Astrocyte of the cerebellum (primary cell): ENCODE measurements at regions not wholly inside any gene's neighbourhood (a gene's known extent, or its start where the extent isn't known, plus 50 kb on each side); places are given as distances from the start of the nearest gene placed in this dataset.

Experiments used
- DNase-seq: peaks from one replicate; pipeline ENCODE4 v3.0.0-alpha.2; 2011; ENCODE audit warnings: low read depth
- H3K4me3 ChIP-seq: 2 replicates; pipeline ENCODE4 v1.5.1; 2011; ENCODE audit warnings: mild to moderate bottlenecking, low read depth, low read length, moderate library complexity
- CTCF ChIP-seq: IDR thresholded peaks from 2 replicates; pipeline ENCODE4 v1.5.1; 2012; ENCODE audit warnings: low read length, low read depth, moderate library complexity, mild to moderate bottlenecking; ENCODE audit errors: missing control alignments
- in situ Hi-C: cut with HindIII; loops from 2 replicates; pipeline ENCODE4 v1.10.0; 2017; ENCODE audit warnings: low sequenced_read_pairs

- TF ChIP-seq CTCF: no peak
- in situ Hi-C loops: no loop called here
- no peak overlapping the region for H3K4me3 ChIP-seq
- DNase-seq: no peak
Measured at GRCh38 chr10:55822096-55822495, 539.0 kb downstream of the ZWINT start.

GRCh38 chr10:55820478-55820877, 540.6 kb downstream of the ZWINT start:
- in situ Hi-C loops: no loop called here
- H3K4me3 ChIP-seq: no peak overlapping the region
- no peak for TF ChIP-seq CTCF
- DNase-seq: no peak

- DNase-seq: no peak
- in situ Hi-C loops: no loop called here
- no peak overlapping the region for H3K4me3 ChIP-seq
- no peak for TF ChIP-seq CTCF
Measured at GRCh38 chr10:55820071-55820470, 541.0 kb downstream of the ZWINT start.

- no peak for DNase-seq
- no peak for TF ChIP-seq CTCF
- H3K4me3 ChIP-seq: no peak overlapping the region
- in situ Hi-C loops: no loop called here
Measured at GRCh38 chr10:55813451-55814170, 547.4 kb downstream of the ZWINT start.

GRCh38 chr10:55803055-55803454, 558.0 kb downstream of the ZWINT start:
- in situ Hi-C loops: no loop called here
- DNase-seq: no peak
- no peak overlapping the region for H3K4me3 ChIP-seq
- TF ChIP-seq CTCF: no peak

GRCh38 chr10:55801353-55801661, 559.8 kb downstream of the ZWINT start:
- no peak for DNase-seq
- in situ Hi-C loops: no loop called here
- H3K4me3 ChIP-seq: no peak overlapping the region
- TF ChIP-seq CTCF: no peak
